NCI-H748 (cell line): ENCODE measurements at regions not wholly inside any gene's neighbourhood (a gene's known extent, or its start where the extent isn't known, plus 50 kb on each side); places are given as distances from the start of the nearest gene placed in this dataset.
"Not testable (repeated sequence)": the region's sequence is repeated elsewhere in the genome, so short reads cannot be mapped to it uniquely, and the experiment has no call there.

ENCODE experiments used
- DNase-seq: peaks from one replicate; lab custom pipeline; 2025; ENCODE audit not compliant: unreplicated experiment; lab: John Stamatoyannopoulos, UW

DNA sequence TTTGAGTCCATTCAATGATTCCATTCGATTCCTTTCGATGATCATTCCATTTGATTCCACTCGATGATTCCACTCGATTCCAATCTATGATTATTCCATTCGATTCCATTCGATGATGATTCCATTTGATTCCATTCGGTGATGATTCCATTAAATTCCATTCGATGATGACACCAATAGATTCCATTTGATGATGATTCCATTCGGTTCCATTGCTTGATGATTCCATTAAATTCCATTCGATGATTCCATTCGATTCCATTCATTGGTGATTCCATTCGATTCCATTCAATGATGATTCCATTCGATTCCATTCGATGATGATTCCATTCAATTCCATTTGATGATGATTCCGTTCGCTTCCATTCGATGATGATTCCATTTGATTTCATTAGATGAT is 1104.1 kb downstream of the RPIA start:
- DNase-seq: not testable (repeated sequence)

DNA sequence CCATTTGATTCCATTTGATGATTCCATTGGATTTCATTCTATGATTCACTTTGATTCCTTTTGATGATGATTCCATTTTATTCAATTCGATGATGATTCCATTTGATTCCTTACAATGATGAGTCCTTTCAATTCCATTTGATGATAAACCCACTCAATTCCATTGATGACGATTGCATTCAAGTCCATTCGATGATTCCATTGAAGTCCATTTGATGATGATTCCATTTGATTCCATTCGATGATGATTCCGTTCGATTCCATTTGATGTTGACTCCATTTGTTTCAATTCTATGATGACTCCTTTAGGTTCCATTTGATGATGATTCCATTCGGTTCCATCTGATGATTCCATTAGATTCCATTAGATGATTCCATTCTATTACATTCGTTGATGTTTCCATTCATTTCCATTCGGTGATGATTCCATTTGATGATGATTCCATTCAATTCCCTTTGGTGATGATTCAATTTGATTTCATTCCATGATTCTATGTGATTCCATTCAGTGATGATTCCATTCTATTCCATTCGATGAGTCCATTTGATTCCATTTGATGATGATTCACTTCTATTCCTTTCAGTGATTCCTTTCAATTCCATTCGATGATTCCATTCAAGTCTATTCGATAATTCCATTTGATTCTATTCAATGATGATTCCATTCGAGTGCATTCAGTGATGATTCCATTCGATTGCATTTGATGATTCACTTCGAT is 1106.0 kb downstream of the RPIA start:
- no peak for DNase-seq

DNA sequence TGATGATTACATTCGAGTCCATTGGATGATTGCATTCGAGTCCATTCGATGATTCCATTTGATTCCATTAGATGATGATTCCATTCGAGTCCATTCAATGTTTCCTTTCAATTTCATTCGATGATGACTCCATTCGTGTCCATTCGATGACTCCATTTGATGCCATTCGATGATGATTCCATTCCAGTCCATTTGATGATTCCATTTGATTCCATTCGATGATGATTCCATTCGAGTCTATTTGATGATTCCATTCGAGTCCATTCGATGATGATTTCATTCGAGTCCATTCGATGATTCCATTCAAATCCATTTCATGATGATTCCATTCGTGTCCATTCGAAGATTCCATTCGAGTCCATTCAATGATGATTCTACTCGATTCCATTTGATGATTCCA is 1109.7 kb downstream of the RPIA start:
- DNase-seq: not testable (repeated sequence)

DNA sequence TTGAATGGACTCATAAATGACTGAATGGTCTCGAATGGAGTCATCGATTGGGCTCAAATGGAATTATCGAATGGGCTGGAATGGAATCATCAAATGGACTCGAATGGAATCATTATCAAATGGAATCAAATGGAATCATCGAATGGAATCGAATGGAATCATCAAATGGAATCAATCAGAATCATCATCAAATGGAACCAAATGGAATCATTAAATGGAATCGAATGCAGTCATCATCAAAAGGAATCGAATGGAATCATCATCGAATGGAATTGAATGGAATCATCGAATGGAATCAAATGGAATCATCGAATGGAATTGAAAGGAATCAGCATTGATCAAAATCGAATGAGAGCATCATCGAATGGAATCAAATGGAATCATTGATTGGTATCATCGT is 1114.9 kb downstream of the RPIA start:
- not testable (repeated sequence) for DNase-seq

DNA sequence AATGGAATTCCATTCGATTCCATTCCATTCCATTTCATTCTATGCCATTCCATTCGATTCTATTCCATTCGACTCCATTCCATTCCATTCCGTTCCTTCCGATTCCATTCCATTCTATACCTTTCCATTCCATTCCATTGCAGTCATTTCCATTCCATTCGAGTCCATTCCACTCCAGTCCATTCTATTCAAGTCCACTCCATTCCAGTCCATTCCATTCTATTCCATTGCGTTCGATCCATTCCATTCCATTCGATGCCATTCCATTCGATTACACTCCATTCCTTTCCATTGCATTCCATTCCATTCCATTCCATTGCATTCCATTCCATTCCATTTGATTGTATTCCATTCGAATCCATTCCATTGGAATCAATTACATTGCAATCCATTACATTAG is 1119.8 kb downstream of the RPIA start:
- DNase-seq: no peak

DNA sequence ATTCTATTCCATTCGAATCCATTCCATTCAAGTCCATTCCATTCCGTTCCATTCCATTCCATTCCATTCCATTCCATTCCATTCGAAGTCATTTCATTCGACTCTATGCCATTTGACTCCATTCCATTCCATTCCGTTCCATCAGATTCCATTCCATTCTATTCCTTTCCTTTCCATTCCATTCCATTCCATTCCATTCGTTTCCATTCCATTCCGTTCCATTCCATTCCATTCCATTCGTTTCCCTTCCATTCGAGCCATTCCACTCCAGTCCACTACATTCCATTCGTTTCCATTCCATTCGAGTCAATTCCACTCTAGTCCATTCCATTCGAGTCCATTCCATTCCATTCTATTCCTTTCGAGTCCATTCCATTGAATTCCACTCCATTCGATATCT is 1120.4 kb downstream of the RPIA start:
- DNase-seq: not testable (repeated sequence)

DNA sequence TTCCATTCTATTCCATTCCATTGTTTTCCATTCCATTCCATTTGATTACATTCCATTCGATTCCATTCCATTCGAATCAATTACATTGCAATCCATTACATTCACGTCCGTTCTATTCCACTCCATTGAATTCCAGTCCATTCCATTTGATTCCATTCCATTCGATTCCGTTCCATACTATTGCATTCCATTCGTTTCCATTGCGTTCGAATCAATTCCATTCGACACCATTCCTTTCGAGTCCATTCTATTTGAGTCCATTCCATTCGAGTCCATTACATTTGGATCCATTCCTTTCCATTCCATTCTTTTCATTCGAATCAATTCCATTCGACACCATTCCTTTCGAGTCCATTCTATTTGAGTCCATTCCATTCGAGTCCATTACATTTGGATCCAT is 1122.9 kb downstream of the RPIA start:
- DNase-seq: not testable (repeated sequence)

DNA sequence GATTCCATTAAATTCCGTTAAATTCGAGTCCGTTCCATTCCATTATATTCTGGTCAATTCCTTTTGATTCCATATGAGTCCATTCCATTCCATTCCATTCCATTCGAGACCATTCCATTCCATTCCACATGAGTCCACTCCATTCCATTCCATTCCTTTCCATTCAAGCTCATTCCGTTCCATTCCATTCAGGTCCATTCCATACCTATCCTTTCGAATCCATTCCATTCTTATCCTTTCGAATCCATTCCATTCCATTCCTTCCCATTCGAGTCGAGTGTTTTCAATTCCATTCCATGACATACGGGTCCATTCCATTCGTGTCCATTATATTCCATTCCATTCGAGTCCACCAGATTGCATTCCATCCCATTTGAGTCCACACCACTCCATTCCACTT is 1127.4 kb downstream of the RPIA start:
- no peak for DNase-seq

DNA sequence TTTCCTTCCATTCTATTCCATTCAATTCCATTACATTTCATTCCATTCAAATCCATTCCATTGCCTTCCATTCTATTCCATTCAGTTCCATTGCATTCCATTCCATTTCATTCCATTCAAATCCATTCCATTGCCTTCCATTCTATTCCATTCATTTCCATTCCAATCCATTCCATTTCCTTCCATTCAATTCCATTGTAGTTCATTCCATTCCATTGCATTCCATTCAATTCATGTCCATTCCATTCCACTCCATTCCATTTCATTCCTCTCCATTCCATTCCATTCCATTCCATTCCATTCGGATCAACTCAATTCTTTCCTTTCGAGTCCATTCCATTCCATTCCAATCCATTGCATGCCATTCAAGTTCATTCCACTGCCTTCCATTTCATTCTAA is 1128.3 kb downstream of the RPIA start:
- DNase-seq: no peak

DNA sequence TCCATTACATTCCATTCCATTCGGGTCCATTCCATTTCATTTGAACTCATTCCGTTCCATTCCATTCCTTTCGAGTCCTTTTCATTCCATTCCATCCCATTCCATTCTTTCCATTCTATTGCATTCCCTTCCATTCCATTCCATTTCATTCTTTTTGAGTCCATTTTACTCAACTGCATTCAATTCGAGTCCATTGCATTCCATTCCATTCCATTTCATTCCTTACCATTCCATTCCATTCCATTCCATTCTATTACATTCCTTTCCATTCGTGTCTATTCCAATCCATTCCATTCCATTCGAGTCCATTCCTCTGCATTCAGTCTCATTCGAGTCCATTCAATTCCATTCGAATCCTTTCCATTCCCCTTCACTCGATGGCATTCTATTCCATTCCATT is 1128.8 kb downstream of the RPIA start:
- DNase-seq: no peak

DNA sequence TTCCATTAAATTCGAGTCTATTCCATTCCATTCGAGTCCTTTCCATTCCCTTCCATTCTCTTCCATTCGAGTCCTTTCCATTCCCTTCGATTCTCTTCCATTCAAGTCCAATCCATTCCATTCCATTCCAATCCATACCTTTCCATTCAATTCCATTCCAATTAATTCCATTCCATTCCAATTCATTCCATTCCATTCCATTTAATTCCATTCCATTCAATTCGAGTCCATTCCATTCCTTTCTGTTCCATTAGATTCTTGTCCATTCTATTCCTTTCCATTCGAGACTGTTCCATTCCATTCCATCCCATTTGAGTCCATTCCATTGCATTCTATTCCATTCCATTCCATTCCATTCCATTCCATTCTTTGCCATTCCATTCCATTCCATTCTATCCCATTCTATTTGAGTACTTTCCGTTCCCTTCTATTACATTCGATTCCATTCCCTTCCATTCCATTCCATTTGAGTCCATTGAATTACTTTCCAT is 1130.0 kb downstream of the RPIA start:
- no peak for DNase-seq

DNA sequence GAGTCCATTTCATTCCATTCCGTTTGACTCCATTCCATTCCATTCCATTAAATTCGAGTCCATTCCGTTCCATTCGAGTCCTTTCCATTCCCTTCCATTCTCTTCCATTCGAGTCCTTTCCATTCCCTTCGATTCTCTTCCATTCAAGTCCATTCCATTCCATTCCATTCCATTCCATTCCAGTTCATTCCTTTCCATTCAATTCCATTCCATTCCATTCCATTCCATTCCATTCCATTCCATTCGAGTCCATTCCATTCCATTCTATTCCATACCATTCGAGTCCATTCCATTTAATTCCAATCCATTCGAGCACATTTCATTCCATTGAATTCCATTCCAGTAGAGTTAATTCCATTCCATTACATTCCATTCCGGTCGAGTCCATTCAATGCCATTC is 1130.9 kb downstream of the RPIA start:
- not testable (repeated sequence) for DNase-seq

DNA sequence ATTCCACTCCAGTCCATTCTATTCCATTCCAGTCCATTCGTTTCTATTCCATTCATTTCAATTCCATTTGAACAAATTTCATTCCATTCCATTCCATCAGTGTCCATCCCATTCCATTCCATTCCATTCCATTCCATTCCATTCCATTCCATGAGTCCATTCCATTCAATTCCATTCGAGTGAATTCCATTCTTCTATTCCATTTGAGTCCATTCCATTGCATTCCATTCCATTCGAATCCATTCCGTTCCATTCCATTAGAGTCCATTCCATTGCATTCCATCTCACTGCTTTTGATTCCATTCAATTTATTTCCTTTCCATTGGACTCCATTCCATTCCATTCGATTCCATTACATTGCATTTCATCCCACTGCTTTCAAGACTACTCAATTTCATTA is 1132.1 kb downstream of the RPIA start:
- no peak for DNase-seq

DNA sequence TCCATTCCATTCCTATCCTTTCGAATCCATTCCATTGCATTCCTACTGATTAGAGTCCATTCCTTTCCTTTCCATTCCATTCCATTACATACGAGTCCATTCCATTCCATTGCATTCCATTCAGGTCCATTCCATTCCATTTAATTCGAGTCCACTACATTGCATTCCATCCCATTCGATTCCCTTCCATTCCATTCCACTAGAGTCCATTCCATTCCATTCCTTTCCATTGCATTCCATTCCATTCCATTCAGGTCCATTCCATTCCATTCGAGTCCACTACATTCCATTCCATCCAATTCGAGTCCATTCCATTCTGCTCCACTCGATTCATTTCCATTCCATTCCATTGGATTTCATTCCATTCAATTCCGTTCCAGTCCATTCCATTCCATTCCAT is 1133.6 kb downstream of the RPIA start:
- no peak for DNase-seq

DNA sequence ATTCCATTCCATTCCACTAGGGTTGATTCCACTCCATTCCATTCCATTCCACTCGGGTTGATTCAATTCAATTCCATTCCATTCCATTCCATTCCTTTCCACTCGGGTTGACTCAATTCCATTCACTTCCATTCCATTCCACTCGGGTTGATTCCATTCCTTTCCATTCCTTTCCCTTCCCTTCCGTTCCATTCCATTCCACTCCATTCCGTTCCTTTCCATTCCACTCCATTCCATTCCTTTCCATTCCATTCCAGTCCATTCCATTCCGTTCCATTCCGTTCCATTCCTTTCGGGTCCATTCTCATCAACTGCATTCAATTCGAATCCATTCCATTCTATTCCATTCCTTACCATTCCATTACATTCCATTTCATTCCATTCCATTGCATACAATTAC is 1135.3 kb downstream of the RPIA start:
- not testable (repeated sequence) for DNase-seq

DNA sequence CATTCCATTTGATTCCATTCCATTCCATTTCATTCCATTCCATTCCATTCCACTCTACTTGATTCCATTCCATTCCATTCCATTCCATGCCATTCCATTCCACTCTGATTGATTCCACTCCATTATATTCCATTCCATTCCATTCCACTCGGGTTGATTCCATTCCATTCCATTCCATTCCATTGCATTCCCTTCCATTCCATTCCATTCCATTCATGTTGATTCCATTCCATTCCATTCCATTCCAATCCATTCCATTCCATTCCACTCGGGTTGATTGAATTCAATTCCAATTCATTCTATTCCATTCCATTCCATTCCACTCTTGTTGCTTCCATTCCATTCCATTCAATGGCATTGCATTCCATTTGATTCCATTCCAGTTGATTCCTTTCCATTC is 1136.4 kb downstream of the RPIA start:
- DNase-seq: not testable (repeated sequence)

DNA sequence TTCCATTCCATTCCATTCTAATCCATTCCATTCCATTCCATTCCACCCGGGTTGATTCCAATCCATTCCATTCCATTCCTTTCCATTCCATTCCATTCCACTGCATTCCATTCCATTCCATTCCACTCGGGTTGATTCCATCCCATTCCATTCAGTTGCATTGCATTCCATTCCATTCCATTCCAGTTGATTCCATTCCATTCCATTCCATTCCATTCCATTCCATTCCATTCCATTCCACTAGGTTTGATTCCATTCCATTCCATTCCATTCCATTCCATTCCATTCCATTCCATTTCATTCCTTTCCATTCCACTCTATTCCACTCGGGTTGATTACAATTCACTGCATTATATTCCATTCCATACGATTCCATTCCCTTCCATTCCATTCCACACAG is 1136.9 kb downstream of the RPIA start:
- DNase-seq: not testable (repeated sequence)

DNA sequence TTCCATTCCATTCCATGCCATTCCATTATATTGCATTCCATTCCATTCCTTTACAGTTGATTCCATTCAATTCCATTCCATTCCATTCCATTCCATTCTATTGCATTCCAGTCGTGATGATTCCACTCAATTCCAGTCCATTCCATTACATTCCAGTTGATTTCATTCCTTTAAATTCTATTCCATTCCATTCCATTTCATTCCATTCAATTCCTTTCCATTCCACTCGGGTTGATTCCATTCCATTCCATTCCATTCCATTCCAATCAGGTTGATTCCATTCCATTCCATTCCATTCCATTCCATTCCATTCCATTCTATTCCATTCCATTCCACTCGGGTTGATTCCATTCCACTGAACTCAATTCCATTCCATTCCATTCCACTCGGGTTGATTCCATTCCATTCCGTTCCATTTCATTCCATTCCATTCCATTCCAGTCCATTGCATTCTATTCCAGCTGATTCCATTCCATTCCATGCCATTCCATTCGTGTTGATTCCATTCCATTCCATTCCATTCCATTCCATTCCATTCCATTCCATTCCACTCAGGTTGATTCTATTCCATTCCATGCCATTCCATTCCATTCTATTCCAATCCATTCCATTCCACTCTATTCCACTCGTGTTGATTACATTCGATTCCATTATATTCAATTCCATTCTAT is 1137.6 kb downstream of the RPIA start:
- DNase-seq: not testable (repeated sequence)

DNA sequence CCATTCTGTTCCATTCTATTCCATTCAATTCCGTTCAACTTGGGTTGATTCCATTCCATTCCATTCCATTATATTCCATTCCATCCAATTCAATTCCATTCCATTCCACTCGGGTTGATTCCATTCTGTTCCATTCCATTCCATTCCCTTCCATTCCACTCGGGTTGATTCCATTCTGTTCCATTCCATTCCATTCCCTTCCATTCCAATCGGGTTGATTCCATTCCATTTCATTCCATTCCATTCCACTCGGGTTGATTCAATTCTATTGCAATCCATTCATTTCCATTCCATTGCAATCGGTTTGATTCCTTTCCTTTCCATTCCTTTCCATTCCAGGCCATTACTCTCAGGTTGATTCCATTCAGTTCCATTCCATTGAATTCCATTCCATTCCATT is 1138.4 kb downstream of the RPIA start:
- DNase-seq: no peak

DNA sequence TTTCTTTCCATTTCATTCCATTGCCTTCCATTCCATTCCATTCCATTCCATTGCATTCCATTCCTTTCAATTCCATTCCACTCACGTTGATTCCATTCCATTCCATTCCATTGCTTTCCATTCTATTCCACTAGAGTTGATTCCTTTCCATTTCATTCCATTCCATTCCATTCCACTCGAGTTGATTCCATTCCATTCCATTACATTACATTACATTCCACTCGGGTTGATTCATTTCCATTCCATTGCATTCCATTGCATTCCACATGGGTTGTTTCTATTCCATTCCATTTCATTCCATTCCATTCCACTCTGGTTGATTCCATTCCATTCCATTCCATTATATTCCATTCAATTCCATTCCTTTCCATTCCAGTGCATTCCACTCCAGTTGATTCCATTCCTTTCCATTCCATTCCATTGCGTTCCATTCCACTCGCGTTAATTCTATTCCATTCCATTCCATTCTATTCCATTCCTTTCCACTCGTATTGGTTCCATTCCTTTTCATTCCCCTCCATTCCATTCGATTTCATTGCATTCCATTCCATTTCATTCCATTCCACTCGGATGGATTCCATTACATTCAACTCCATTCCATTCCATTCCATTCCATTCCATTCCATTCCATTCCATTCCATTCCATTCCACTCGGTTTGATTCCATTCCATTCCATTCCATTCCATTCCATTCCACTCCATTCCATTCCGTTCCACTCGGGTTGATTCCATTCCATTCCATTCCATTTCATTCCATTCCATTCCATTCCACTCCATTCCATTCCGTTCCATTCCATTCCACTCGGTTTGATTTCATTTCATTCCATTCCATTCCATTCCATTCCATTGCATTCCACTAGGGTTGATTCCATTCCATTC is 1139.1 kb downstream of the RPIA start:
- not testable (repeated sequence) for DNase-seq

DNA sequence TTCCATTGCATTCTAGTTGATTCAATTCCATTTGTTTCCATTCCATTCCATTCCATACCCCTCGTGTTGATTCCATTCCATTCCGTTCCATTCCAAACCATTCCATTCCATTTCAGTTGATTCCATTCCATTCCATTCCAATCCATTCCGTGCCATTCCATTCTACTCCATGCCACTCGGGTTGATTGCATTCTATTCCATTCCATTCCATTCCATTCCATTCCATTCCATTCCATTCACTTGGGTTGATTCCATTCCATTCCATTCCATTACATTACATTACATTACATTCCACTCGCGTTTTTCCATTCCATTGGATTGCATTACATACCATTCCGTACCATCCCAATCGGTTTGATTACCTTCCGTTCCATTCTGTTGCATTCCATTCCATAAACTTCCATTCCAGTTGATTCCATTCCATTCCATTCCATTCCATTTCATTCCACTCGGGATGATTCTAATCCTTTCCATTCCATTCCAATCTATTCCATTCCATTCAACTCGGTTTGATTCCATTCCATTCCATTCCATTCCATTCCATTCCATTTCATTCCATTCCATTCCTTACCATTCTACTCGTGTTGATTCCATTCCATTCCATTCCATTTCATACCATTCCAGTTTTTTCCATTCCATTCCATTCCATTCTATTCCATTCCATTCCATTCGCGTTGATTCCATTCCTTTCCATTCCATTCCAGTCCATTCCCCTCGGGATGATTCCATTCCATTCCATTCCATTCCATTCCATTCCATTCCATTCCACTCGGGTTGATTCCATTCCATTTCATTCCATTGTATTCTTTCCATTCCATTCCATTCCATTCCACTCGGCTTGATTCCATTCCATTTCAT is 1140.4 kb downstream of the RPIA start:
- no peak for DNase-seq
